NCI-H2081 (cell line): ENCODE measurements at regions not wholly inside any gene's neighbourhood (a gene's known extent, or its start where the extent isn't known, plus 50 kb on each side); places are given as distances from the start of the nearest gene placed in this dataset.

ENCODE experiments used
- DNase-seq, 2 experiments: peaks; one replicate each; lab custom pipeline; 2025; lab: John Stamatoyannopoulos, UW

- DNase-seq = peak in 1 of 2 experiments; percentile 38
Observed at GRCh38 chr7:21029006-21029405, 242.3 kb upstream of the SP8 start.

- peak in 1 of 2 experiments; percentile 23 for DNase-seq
Observed at GRCh38 chr7:21030237-21030871, 243.7 kb upstream of the SP8 start.

DNA sequence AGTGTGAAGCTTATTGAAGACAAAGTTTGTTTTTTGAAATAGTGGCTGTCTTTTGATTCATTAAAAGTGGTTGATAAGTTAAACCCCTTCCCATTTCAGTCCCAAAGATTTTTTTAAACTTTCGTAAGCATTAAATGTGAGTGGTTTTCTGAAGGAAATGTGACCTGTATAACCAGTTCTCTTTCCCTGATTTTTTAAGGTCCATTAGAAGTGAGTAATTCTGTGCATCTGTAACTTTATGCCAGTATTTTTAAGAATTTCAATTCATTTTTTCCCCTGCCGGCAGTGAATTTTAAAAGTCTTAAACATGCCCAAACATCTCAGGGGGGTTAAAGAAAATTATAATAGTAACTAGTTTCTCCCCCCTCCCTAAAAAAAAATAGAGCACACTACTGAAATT is 254.6 kb upstream of the SP8 start:
- DNase-seq = no peak

- no peak for DNase-seq
Observed at GRCh38 chr7:21041666-21042065, 255.0 kb upstream of the SP8 start.

GRCh38 chr7:21044384-21044783 is 257.7 kb upstream of the SP8 start:
- peak in 1 of 2 experiments; percentile 22 for DNase-seq

DNA sequence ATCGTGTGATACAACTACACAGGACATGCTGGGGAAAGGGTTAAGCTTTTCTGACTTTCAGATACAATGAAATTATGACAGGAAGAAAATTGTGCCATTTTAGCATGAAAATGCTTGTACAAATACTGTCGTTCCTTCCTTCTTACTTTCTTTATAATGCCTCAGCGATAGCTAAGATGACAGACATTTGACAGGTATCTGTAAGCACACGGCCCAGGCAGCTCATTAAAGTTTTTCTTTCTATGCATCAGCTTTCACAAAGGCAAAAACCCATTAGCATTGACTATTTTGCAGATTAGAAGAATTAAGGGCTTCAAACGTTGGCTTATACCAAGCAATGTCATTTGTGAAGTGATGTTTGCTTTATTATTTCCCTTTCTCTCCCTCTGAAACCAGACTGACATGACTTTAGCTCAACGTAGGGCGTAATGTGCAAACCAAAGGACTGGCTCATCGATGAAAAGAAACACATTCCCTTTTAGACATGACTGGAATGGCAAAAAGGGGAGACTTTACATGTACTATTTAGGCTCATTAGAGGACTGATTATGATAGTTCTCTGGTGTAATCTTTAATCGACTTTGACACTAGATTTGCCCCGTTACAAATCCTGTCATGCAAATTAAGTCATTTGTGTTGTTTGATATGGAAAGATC is 258.4 kb upstream of the SP8 start:
- DNase-seq = no peak

GRCh38 chr7:21051865-21052264 is 265.2 kb upstream of the SP8 start:
- no peak for DNase-seq

- no peak for DNase-seq
Observed at GRCh38 chr7:21054427-21055112, 267.9 kb upstream of the SP8 start.

DNA sequence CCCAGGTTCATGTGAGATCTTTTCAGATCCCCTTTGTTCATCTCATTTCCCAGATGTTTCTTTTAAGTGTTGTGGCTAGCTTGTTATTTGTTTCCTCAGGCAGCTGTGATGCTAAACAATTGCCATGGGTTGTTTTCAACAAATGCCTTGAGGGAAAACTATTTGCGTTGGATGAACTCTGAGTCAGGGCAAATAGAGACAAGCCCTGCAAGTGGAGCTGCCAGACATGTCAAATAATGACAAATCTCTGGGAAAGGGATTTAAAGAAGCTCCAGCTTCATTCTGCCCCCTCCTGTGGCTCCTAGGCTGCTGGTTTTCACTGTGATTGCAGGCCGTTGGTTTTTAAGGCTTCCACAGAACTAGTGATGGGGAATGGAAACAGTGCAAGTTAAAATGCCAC is 272.4 kb upstream of the SP8 start:
- DNase-seq = no peak

DNA sequence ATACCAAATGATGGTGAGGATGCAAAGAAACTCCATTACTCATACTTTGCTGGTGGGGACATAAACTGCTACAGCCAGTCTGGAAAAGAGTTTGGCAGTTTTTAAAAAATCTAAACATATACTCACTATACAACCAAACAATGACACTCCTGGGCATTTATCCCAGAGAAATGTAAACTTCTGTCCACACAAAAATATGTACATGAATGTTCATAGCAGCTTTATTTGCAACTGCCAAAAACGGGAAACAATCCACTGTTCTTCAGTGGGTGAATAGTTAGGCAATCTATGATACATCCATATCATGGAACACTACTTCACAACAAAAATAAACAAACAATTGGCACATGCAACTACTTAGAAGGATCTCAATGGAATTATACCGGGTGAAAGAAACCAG is 276.4 kb upstream of the SP8 start:
- DNase-seq = no peak

DNA sequence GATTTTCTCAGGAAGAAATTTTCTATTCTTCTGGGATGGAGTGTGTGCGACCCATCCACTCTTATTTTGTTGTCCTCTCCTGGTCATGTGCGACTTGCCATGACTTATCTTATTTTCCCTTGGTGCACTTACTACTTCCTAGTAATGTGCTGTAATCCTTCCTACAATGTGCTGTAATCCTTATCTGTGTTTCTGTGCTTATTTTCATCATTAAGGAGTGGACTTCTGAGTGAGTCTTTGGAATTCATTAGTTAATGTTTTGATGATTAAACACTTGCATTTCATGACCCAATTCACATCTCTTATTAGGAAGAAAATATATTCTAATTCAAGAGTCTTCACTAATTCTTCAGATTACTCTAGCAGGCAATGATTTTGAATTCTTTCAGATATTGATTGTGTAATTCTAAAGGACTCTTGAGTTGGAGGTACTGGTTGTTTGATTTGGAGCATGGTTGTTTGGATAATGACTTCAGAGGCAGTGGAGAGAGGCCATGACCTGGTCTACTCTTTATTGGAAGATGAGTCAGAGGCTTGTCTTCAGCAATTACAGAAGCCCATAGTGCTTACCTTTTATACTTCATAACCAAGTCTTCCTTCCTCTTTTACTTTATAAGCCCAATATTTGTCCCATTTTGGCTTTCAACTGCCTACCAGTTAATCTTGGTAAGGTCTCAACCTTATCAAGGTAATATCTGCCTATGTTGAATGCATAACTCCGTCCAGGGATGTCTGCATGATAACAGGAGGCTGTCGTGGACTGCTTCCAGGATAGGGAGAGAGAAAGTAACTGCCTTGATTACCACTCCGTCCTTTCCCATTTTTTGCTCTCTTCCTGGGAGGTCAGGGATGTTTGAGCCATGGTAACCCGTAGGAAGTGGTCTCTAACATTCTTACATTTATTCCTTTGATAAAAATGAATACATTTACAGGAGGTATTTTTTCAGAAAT is 278.3 kb upstream of the SP8 start:
- DNase-seq = no peak

DNA sequence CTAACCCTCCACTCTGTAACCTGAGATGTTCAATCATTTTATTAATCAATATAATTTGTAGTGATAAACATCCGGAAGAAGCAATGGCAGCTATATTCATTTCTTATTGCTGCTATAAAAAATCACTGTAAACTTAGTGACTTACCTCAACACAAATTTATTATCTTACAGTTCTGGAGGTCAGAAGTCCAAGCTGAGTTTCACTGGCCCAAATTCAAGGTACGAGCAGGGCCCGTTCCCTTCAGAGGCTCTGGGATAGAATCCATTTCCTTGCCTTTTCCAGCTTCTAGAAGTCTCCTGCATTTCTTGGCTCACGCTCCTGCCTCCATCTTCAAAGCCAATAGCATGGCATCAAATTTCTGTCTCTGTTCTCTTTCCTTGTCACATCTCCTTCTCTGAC is 279.5 kb upstream of the SP8 start:
- DNase-seq = no peak

DNA sequence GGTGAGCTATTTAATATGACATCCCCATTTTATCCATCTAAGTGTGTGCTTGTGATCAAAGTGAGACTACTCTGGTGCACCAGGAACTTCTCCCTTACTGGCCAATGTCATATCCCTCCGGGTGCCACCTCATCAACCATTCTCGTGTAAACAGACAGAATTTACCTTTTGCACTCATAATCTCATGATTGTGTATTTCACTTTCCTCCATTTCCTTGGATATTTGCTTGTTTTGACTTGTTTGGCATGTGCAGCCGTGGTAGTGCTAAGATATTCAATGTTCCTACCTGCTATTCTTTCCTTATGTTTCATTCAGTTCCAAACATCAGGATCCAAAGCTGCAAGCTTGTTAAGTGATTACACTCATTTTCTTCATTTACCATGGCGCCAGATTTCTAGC is 280.5 kb upstream of the SP8 start:
- no peak for DNase-seq

DNA sequence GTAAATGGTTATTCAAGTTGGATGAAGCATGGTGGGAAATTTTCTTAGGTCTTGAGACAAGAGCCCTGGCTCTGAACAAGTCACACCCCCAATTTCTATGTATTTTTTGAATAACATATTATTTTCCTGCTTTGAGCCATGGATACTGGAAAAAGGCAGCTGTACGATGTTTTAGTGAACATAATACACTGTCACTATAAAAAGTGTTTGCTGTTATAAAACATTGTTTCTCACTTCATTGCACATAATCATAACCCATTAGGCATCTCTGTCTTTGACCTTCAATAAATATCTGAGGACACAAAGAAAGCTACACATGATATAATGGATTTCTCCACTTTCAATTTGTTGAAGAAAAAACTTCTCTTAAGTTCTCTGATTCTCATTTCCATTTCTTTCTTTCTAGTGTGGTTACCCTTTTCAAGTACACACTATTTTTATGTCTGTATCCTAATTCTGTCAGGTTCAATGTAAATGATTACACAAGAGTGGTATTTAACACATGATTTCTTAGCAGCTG is 283.9 kb upstream of the SP8 start:
- DNase-seq = no peak

- DNase-seq = no peak
Observed at GRCh38 chr7:21071561-21072501, 285.1 kb upstream of the SP8 start.

DNA sequence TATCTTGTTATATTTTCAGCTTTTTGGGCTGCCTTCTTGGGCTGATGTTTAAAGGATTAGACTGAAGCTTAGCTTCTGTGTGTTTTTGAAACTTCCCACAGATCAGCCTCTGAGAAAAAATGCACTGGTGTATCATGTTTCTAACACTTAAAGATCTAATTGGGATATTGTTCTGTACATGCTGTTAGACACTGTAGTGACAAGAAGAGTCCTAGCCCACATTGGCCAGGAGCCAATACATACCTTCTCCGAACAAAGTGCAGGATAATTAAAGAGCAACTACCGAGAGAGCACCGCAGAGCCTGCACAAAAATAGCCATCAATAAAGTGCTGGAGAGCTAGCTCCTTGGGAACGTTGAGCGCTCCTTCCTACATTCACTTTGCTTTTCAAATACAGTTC is 289.4 kb upstream of the SP8 start:
- peak; percentile 84 to 96 for DNase-seq

DNA sequence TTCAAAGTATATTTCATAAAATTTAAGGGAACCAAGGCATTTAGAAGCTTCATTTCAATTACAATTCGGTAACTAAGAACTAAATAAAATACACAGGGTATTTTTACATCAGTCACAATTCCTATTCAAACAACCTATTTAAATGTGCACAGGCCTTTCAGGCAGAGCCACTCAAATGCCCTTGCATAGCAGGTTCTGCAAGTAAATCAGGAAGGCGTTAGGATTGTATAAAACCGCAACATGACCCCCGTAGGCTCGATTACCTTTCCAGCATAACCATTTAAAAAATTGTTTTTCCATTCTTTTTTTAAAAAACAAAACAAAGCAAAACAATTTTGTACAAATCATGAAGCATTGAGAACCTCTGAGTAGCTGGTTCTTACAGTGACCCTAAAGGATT is 289.9 kb upstream of the SP8 start:
- peak; percentile 10 to 49 for DNase-seq

DNA sequence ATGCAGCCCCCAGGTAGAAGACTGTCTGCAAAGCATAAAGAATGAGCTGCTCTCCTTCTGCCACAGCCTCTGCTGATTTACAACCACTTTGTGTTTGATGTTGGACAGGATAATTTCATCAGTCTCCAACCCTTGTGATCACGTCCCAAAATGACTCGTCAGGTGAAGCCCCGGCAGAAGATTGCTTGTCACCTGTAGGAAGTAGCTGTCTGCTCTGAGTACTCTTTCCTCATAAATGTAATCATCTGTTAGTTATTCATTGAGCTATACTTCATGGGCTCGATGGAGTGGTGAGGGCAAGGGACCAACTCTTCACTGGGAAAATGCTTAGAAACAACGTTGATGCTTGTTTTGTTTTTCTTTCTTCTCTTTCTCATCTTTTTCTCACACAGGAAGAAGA is 290.9 kb upstream of the SP8 start:
- no peak for DNase-seq

DNA sequence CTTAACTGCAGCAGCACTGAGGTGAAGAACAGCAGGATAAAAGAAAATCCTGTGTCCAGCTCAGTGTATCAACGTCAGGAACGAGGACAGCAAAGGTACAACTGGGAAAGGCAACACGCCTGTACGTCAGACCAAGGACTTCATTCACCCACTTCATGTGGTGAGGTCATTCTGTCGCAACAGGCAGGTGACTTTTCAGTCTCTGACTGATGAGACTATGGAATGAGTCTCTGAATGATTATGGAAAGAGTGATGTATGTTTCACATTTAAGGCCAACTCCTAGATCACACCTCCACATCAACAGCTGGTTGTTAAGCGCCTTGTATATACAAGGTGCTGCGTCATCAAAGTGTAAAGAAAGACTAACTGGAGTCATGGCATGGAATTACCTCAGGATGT is 297.6 kb upstream of the SP8 start:
- DNase-seq = no peak

- DNase-seq = peak; percentile 68 to 87
Observed at GRCh38 chr7:21086688-21087087, 300.0 kb upstream of the SP8 start.

DNA sequence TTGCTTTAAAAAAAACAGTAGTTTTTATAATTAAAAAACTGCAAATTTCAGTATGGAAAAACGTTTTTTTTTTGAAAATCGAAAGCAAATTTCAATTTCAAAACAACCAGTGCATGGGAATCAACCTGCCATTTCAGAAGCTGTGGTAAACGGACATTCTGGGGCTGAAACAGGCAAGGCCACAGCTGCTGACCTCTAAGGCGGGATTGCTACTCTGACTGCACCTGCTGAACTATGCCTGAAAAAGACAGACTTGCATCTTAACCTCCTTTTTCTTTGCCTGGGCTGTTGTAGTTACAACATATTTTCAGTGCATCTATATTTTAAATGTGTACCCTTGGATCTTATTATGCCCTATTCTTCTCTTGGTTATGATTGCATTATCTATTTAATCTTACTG is 303.0 kb upstream of the SP8 start:
- no peak for DNase-seq
